GM12878 (cell line): ENCODE measurements at regions not wholly inside any gene's neighbourhood (a gene's known extent, or its start where the extent isn't known, plus 50 kb on each side); places are given as distances from the start of the nearest gene placed in this dataset.

ENCODE experiments used
- EGR1 ChIP-seq, 2 experiments: IDR thresholded peaks; 1 replicate in 1 of 2; 2 replicates in 1 of 2; pipeline ENCODE4 v1.6.1; 2011 to 2012; ENCODE audit warnings: low read depth in 2 of 2, low read length in 2 of 2, borderline replicate concordance in 1 of 2, mild to moderate bottlenecking in 1 of 2, moderate library complexity in 1 of 2
- GABPA ChIP-seq: IDR thresholded peaks from 2 replicates; pipeline ENCODE4 v1.6.1; 2014; ENCODE audit warnings: antibody characterized with exemption, low read depth, mild to moderate bottlenecking, inconsistent platforms
- JUND ChIP-seq: IDR thresholded peaks from 2 replicates; pipeline ENCODE4 v1.6.1; 2012; ENCODE audit warnings: low read depth, mild to moderate bottlenecking, low read length, improper control_type of control experiment, moderate library complexity
- NBN ChIP-seq: fragments of 450-650 bp; IDR thresholded peaks from 2 replicates; pipeline ENCODE4 v1.6.1; 2016
- NR2C2 ChIP-seq: IDR thresholded peaks from 2 replicates; pipeline ENCODE4 v1.6.1; 2011; ENCODE audit warnings: borderline replicate concordance, low read depth; ENCODE audit not compliant: control insufficient read depth, insufficient read length
- POLR2A ChIP-seq: IDR thresholded peaks from 2 replicates; pipeline ENCODE4 v1.6.1; 2011; ENCODE audit warnings: low read depth, mild to moderate bottlenecking, low read length
- POU2F2 ChIP-seq: IDR thresholded peaks from 3 replicates; pipeline ENCODE4 v1.6.1; 2011; ENCODE audit warnings: low read depth, mild to moderate bottlenecking, low read length, borderline replicate concordance
- RAD21 ChIP-seq: IDR thresholded peaks from 2 replicates; pipeline ENCODE4 v1.6.1; 2011; ENCODE audit warnings: mild to moderate bottlenecking, low read depth, low read length, moderate library complexity; ENCODE audit not compliant: insufficient read depth
- ZBTB33 ChIP-seq: fragments of 450-650 bp; IDR thresholded peaks from 2 replicates; pipeline ENCODE4 v1.6.1; 2017; ENCODE audit warnings: mild to moderate bottlenecking
- ZBTB40 ChIP-seq: fragments of 450-650 bp; IDR thresholded peaks from 2 replicates; pipeline ENCODE4 v1.6.1; 2016; ENCODE audit warnings: mild to moderate bottlenecking, moderate library complexity, borderline replicate concordance
- TF ChIP-seq, protein P1 (sequence below), 3 experiments: IDR thresholded peaks in 2 of 3; conservative IDR thresholded peaks in 1 of 3; 2 replicates each; pipeline ENCODE4 v1.5.1; 2011; ENCODE audit warnings: low read depth in 3 of 3, low read length in 3 of 3, mild to moderate bottlenecking in 3 of 3, control low read depth in 2 of 3, moderate library complexity in 2 of 3, inconsistent platforms in 1 of 3, mixed read lengths in 1 of 3; ENCODE audit not compliant: control insufficient read depth in 2 of 3, insufficient read depth in 1 of 3; ENCODE audit errors: extremely low read depth in 1 of 3
- TF ChIP-seq, protein P2 (sequence below): IDR thresholded peaks from 2 replicates; pipeline ENCODE4 v1.6.1; 2011; ENCODE audit warnings: low read depth, low read length, improper control_type of control experiment, borderline replicate concordance

DNA sequence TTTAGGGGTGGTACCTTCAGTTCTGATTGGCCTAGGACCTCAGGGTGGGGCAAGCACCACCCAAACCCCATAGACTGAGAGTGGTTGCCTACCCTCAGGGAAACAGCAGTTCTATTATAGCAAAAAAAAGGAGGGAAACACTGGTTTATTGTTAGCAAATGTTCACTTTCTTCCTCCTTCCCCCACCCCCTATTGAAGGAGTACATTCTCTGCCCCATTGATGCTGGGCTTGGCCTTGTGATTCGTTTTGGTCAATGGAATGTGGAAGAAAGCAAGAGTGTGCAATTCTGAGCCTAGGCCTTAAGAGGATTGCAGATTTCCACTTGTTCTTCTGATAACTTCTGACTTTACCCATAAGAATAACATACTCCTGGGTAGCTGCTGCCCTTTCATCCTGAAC is 255.8 kb downstream of the NFATC2 start:
- TF ChIP-seq POU2F2 = no peak
- TF ChIP-seq NBN = no peak
- TF ChIP-seq ZBTB40 = no peak
- no peak for TF ChIP-seq EGR1 (IDR thresholded peaks at IDR 0.05; ENCODE audit: borderline replicate concordance in 1 of 2, low read depth in 2 of 2, low read length in 2 of 2)
- TF ChIP-seq NR2C2 = no peak
- TF ChIP-seq, protein P1, sequence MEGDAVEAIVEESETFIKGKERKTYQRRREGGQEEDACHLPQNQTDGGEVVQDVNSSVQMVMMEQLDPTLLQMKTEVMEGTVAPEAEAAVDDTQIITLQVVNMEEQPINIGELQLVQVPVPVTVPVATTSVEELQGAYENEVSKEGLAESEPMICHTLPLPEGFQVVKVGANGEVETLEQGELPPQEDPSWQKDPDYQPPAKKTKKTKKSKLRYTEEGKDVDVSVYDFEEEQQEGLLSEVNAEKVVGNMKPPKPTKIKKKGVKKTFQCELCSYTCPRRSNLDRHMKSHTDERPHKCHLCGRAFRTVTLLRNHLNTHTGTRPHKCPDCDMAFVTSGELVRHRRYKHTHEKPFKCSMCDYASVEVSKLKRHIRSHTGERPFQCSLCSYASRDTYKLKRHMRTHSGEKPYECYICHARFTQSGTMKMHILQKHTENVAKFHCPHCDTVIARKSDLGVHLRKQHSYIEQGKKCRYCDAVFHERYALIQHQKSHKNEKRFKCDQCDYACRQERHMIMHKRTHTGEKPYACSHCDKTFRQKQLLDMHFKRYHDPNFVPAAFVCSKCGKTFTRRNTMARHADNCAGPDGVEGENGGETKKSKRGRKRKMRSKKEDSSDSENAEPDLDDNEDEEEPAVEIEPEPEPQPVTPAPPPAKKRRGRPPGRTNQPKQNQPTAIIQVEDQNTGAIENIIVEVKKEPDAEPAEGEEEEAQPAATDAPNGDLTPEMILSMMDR (IDR thresholded peaks at IDR 0.05 in 2 of 3, conservative IDR thresholded peaks at IDR 0.05 in 1 of 3; ENCODE audit: control insufficient read depth in 2 of 3, extremely low read depth in 1 of 3, insufficient read depth in 1 of 3, low read depth in 3 of 3, low read length in 3 of 3) = no peak
- TF ChIP-seq ZBTB33 = no peak
- TF ChIP-seq JUND = no peak
- no peak for TF ChIP-seq GABPA
- TF ChIP-seq RAD21 = no peak
- TF ChIP-seq, protein P2, sequence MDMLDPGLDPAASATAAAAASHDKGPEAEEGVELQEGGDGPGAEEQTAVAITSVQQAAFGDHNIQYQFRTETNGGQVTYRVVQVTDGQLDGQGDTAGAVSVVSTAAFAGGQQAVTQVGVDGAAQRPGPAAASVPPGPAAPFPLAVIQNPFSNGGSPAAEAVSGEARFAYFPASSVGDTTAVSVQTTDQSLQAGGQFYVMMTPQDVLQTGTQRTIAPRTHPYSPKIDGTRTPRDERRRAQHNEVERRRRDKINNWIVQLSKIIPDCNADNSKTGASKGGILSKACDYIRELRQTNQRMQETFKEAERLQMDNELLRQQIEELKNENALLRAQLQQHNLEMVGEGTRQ = no peak
- TF ChIP-seq POLR2A = no peak
